Adrenal gland (tissue), 9 donors: ENCODE measurements at regions not wholly inside any gene's neighbourhood (a gene's known extent, or its start where the extent isn't known, plus 50 kb on each side); places are given as distances from the start of the nearest gene placed in this dataset.
"Not testable (repeated sequence)": the region's sequence is repeated elsewhere in the genome, so short reads cannot be mapped to it uniquely, and the experiment has no call there.

ENCODE experiments used
- DNase-seq, 7 donors: peaks; one replicate each; pipeline ENCODE4 v3.0.0-alpha.2; 2019 to 2020
- H3K27ac ChIP-seq, 5 donors: fragments of 200-600 bp; sonication (generic) in 4 of 5; 1 replicate in 3 of 5; 2 replicates in 2 of 5; pipeline versions ENCODE4 v1.5.1 to v1.8.0; 2016 to 2020; ENCODE audit warnings: mild to moderate bottlenecking in 1 of 5
- H3K27me3 ChIP-seq: fragments of 200-600 bp; 2 replicates; pipeline ENCODE4 v1.8.0; 2021
- H3K36me3 ChIP-seq, 2 donors: fragments of 200-600 bp; replicated peaks in 1 of 2; 1 replicate in 1 of 2; 2 replicates in 1 of 2; pipeline versions ENCODE4 v1.5.1 to v1.8.0; 2018 to 2022
- H3K4me1 ChIP-seq, 2 donors: fragments of 200-600 bp; replicated peaks in 1 of 2; 1 replicate in 1 of 2; 2 replicates in 1 of 2; pipeline versions ENCODE4 v1.5.1 to v1.8.0; 2018 to 2021
- H3K4me3 ChIP-seq, 4 donors: fragments of 200-600 bp; sonication (generic) in 3 of 4; one replicate each; pipeline ENCODE4 v1.5.1; 2016 to 2018
- H3K9me3 ChIP-seq, 3 donors: fragments of 200-600 bp; sonication (generic) in 1 of 3; replicated peaks in 1 of 3; 1 replicate in 2 of 3; 2 replicates in 1 of 3; pipeline versions ENCODE4 v1.5.1 to v1.8.0; 2016 to 2021
- CTCF ChIP-seq, 6 experiments: fragments of 450-650 bp in 4 of 6; fragments of 200-600 bp in 2 of 6; sonication (generic) in 1 of 6; IDR thresholded peaks; 1 replicate in 5 of 6; 2 replicates in 1 of 6; pipeline versions ENCODE4 v1.5.1 to v1.8.0; 2016 to 2021; ENCODE audit warnings: antibody characterized with exemption in 6 of 6, mild to moderate bottlenecking in 2 of 6, moderate library complexity in 1 of 6
- POLR2A ChIP-seq, 2 donors: fragments of 450-650 bp; IDR thresholded peaks; one replicate each; pipeline ENCODE4 v1.6.1; 2017; ENCODE audit warnings: antibody characterized with exemption in 2 of 2, mild to moderate bottlenecking in 2 of 2, moderate library complexity in 1 of 2
- WGBS, 4 donors: extraction: QIAGEN DNeasy Blood & Tissue Kit in 2 of 4; methylation state at CpG; one replicate each; pipeline versions ENCODE4 v1.1.5 to v1.1.7; 2013 to 2017; 5-methylcytosine and 5-hydroxymethylcytosine counted together
- intact Hi-C, 2 donors: fragments of 100-400 bp; cut with DNase I; formaldehyde crosslinking; loops; one replicate each; pipeline versions ENCODE4 v1.14.1 to v1.15.0; 2022 to 2023
- donor health status: healthy with polysubstance abuse.
- donor health status: Bipolar disorder and iron deficiency.
- donor health status: DM: yes; HTN: yes; CAD: no.
- donor health status: DM: no; HTN: no; CAD: no.
- donor health status: DM: no; HTN: no; CAD: no.

GRCh38 chr3:22443571-22444233, 692.7 kb upstream of the ZNF385D start:
- intact Hi-C loops = no loop called here
- 73 to 86% (median 82%) methylated on average over 3 of the region's 3 CpGs for WGBS, 4 donors
- DNase-seq = no peak

GRCh38 chr3:22445336-22445735, 694.3 kb upstream of the ZNF385D start:
- H3K27ac ChIP-seq, H3K4me3 ChIP-seq, H3K36me3 ChIP-seq, intact Hi-C loops, H3K27me3 ChIP-seq, DNase-seq, H3K9me3 ChIP-seq, H3K4me1 ChIP-seq: not testable (repeated sequence)
- WGBS, 4 donors = 63 to 92% (median 80%) methylated on average over 1 to 2 of the region's 2 CpGs

More at GRCh38 chr3:22443571-22444233, 692.7 kb upstream of the ZNF385D start:
- no peaks in the 10 kb centered on the region for H3K27me3 ChIP-seq
- H3K9me3 ChIP-seq = no peaks in the 10 kb centered on the region
- no peak overlapping the region for H3K4me3 ChIP-seq
- no peaks in the 10 kb centered on the region for H3K36me3 ChIP-seq
- TF ChIP-seq CTCF (IDR thresholded peaks at IDR 0.05) (no peak), POLR2A (IDR thresholded peaks at IDR 0.05) (no peak)
- H3K27ac ChIP-seq = no peak overlapping the region
- no peaks in the 10 kb centered on the region for H3K4me1 ChIP-seq

GRCh38 chr3:22450786-22451400, 699.9 kb upstream of the ZNF385D start:
- Histone ChIP-seq H3K27ac (no peak overlapping the region), H3K4me3 (no peak overlapping the region), H3K36me3 (no peaks in the 10 kb centered on the region), H3K27me3 (no peaks in the 10 kb centered on the region), H3K9me3 (no peaks in the 10 kb centered on the region), H3K4me1 (no peaks in the 10 kb centered on the region)
- TF ChIP-seq CTCF (IDR thresholded peaks at IDR 0.05) (no peak), POLR2A (IDR thresholded peaks at IDR 0.05) (no peak)
- DNase-seq = no peak
- intact Hi-C loops = no loop called here
- WGBS, 4 donors = 59 to 71% (median 68%) methylated on average over 5 of the region's 5 CpGs

- Histone ChIP-seq H3K9me3 (no peaks in the 10 kb centered on the region), H3K27ac (no peak overlapping the region), H3K27me3 (no peaks in the 10 kb centered on the region), H3K36me3 (no peaks in the 10 kb centered on the region), H3K4me1 (no peaks in the 10 kb centered on the region), H3K4me3 (no peak overlapping the region)
- WGBS, 4 donors = 42 to 51% (median 50%) methylated on average over 2 of the region's 2 CpGs
- intact Hi-C loops = no loop called here
- DNase-seq = no peak
- TF ChIP-seq CTCF (IDR thresholded peaks at IDR 0.05) (no peak), POLR2A (IDR thresholded peaks at IDR 0.05) (no peak)
Observed at GRCh38 chr3:22451501-22451900, 700.5 kb upstream of the ZNF385D start.
